Neural progenitor cell (in vitro differentiated cells): ENCODE measurements at regions not wholly inside any gene's neighbourhood (a gene's known extent, or its start where the extent isn't known, plus 50 kb on each side); places are given as distances from the start of the nearest gene placed in this dataset.

Source experiments
- EZH2 ChIP-seq: fragments of 200-600 bp; sonication (generic); IDR thresholded peaks from 2 replicates; pipeline ENCODE4 v1.6.1; 2017; ENCODE audit warnings: antibody characterized with exemption, mild to moderate bottlenecking, moderate library complexity
- TF ChIP-seq, protein P1 (sequence below): fragments of 200-600 bp; sonication (generic); IDR thresholded peaks from 2 replicates; pipeline ENCODE4 v1.5.1; 2017; ENCODE audit warnings: antibody characterized with exemption, mild to moderate bottlenecking

DNA sequence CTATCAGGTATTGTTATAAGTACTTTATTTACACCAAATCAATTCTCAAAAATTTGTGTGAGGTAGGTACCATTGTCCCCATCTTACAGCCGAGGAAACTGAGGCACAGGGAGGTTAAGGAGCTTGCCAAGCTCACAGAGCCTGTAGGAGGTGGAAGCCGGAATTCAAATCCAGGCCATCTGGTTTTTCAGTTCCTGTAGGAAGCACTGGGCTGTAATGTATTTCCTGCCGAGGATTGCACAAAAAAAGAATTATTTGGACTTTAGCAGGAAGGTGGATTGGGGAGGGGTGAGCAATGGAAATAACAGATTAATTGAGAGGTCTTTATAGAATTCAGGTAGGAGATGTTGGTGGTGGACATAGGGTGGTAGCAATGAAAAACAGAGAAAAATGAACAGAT, 315.3 kb upstream of the AUTS2 start:
- TF ChIP-seq, protein P1, sequence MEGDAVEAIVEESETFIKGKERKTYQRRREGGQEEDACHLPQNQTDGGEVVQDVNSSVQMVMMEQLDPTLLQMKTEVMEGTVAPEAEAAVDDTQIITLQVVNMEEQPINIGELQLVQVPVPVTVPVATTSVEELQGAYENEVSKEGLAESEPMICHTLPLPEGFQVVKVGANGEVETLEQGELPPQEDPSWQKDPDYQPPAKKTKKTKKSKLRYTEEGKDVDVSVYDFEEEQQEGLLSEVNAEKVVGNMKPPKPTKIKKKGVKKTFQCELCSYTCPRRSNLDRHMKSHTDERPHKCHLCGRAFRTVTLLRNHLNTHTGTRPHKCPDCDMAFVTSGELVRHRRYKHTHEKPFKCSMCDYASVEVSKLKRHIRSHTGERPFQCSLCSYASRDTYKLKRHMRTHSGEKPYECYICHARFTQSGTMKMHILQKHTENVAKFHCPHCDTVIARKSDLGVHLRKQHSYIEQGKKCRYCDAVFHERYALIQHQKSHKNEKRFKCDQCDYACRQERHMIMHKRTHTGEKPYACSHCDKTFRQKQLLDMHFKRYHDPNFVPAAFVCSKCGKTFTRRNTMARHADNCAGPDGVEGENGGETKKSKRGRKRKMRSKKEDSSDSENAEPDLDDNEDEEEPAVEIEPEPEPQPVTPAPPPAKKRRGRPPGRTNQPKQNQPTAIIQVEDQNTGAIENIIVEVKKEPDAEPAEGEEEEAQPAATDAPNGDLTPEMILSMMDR, result no peak
- no peak for TF ChIP-seq EZH2
